ENCODE measurements at regions not wholly inside any gene's neighbourhood (a gene's known extent, or its start where the extent isn't known, plus 50 kb on each side); places are given as distances from the start of the nearest gene placed in this dataset.

DNA sequence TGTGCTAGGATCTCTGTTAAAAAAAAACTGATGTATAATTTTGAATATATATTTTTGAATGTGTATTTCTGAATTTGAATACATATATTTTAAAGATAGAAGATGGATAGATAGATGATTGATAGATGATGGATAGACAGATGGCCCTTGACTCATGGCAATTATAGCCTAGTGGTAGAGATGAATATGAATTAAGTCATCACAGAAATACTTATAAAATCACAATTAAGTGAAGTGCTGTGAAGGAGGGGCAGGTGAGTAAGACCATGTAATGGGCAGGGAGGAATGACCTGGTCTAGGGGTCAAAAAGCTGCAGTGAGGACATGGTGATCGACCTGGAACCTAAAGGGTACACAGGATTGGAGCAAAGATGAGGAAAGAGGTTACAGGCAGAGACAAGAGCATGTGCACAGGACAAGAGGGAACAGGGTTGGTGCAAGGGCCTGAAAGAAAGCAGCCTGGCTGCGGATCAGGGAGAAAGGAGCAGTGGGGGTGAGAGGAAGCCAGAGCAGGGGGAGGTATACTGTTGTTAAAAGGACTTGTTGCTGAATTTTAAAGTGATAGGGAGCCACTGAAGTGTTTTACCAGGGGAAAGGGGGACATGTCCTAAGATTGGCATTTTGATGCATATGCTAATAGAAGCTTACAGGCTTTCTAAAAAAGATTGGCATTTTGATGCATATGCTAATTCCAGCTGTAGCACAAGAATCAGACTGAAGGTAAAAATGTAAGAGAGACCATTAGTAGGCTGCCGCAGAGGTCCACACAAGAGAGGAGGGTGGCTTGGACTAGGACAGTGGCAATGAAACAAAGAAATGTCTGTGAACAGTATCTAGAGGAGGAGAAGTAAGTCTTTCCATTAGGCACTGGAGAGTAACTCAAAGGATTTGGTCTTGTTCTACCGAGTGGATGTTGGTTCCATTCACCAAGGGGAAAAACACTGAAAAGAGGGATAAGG, 527.8 kb downstream of the AGTPBP1 start:
- Histone ChIP-seq H3K4me2 (replicated peaks; ENCODE audit: extremely low read depth, low read length, poor library complexity, severe bottlenecking) (no peak overlapping the region), H2AFZ (ENCODE audit: insufficient read depth, low read depth, low read length, poor library complexity, severe bottlenecking) (no peak overlapping the region), H3K9me3 (replicated peaks in 1 of 2; ENCODE audit: control insufficient read depth in 1 of 2, insufficient read depth in 1 of 2, low read length in 2 of 2) (no peaks in the 10 kb centered on the region), H3K27me3 (ENCODE audit: control insufficient read depth in 2 of 2, insufficient read depth in 2 of 2, low read length in 2 of 2) (no peaks in the 10 kb centered on the region), H3K4me3 (replicated peaks in 1 of 3; ENCODE audit: low read depth in 2 of 3, low read length in 3 of 3) (no peak overlapping the region), H3K4me1 (ENCODE audit: control insufficient read depth in 1 of 2, insufficient read depth in 2 of 2, low read length in 2 of 2) (no peaks in the 10 kb centered on the region), H3K27ac (ENCODE audit: low read depth in 1 of 2, low read length in 2 of 2) (no peak overlapping the region), H3K9ac (ENCODE audit: insufficient read depth, low read length, poor library complexity, severe bottlenecking) (no peak overlapping the region), H3K79me2 (ENCODE audit: insufficient read depth, low read length) (no peaks in the 10 kb centered on the region), H4K20me1 (ENCODE audit: insufficient read depth, low read length) (no peaks in the 10 kb centered on the region), H3K36me3 (replicated peaks in 1 of 2; ENCODE audit: control insufficient read depth in 1 of 2, insufficient read depth in 2 of 2, low read length in 2 of 2) (no peaks in the 10 kb centered on the region)
- WGBS (ENCODE audit: insufficient coverage), result 83% methylated on average over 4 of the region's 4 CpGs
- Mint-ChIP-seq H3K9me3 (peaks cover 0 to 3% (median 0%) of the 10 kb centered on the region in 7 donors), H3K4me3 (no peak overlapping the region), H3K27me3 (ENCODE audit: low read depth in 3 of 3) (peaks cover 0 to 2% (median 2%) of the 10 kb centered on the region in 3 donors), H3K36me3 (no peaks in the 10 kb centered on the region), H3K27ac (no peak overlapping the region), H3K4me1 (no peaks in the 10 kb centered on the region)
- intact Hi-C loops (cut with micrococcal nuclease), result no loop called here
- TF ChIP-seq, protein P1, sequence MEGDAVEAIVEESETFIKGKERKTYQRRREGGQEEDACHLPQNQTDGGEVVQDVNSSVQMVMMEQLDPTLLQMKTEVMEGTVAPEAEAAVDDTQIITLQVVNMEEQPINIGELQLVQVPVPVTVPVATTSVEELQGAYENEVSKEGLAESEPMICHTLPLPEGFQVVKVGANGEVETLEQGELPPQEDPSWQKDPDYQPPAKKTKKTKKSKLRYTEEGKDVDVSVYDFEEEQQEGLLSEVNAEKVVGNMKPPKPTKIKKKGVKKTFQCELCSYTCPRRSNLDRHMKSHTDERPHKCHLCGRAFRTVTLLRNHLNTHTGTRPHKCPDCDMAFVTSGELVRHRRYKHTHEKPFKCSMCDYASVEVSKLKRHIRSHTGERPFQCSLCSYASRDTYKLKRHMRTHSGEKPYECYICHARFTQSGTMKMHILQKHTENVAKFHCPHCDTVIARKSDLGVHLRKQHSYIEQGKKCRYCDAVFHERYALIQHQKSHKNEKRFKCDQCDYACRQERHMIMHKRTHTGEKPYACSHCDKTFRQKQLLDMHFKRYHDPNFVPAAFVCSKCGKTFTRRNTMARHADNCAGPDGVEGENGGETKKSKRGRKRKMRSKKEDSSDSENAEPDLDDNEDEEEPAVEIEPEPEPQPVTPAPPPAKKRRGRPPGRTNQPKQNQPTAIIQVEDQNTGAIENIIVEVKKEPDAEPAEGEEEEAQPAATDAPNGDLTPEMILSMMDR (IDR thresholded peaks at IDR 0.05), result no peak
- DNase-seq, result no peak

DNA sequence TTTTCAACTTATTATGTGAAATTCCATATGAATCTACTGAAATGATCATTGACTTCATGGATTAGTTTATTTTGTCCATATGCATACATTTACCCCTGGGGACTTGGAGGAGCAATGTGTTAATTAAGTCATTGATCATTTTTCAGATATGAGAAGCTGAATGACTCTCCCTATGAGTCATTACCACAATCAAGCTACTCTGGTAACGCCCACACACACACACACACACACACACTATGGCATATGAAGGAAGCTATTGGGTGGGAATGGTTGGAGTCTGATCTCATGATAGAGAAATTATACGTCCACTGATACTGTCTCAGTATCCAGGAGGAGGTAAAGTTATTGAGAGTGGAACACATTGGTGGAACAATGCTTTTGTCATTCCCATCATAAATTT, 528.9 kb downstream of the AGTPBP1 start:
- H3K4me1 ChIP-seq (ENCODE audit: control insufficient read depth in 1 of 2, insufficient read depth in 2 of 2, low read length in 2 of 2), result no peaks in the 10 kb centered on the region
- H3K9ac ChIP-seq (ENCODE audit: insufficient read depth, low read length, poor library complexity, severe bottlenecking), result no peak overlapping the region
- H2AFZ ChIP-seq (ENCODE audit: insufficient read depth, low read depth, low read length, poor library complexity, severe bottlenecking), result no peak overlapping the region
- Mint-ChIP-seq H3K27me3 (ENCODE audit: low read depth in 3 of 3) (peaks cover 0 to 2% (median 2%) of the 10 kb centered on the region in 3 donors), H3K36me3 (no peaks in the 10 kb centered on the region), H3K9me3 (peaks cover 0 to 3% (median 0%) of the 10 kb centered on the region in 7 donors), H3K4me3 (no peak overlapping the region), H3K4me1 (no peaks in the 10 kb centered on the region), H3K27ac (no peak overlapping the region)
- H3K36me3 ChIP-seq (replicated peaks in 1 of 2; ENCODE audit: control insufficient read depth in 1 of 2, insufficient read depth in 2 of 2, low read length in 2 of 2), result no peaks in the 10 kb centered on the region
- no peaks in the 10 kb centered on the region for H4K20me1 ChIP-seq (ENCODE audit: insufficient read depth, low read length)
- no peaks in the 10 kb centered on the region for H3K27me3 ChIP-seq (ENCODE audit: control insufficient read depth in 2 of 2, insufficient read depth in 2 of 2, low read length in 2 of 2)
- no peak overlapping the region for H3K27ac ChIP-seq (ENCODE audit: low read depth in 1 of 2, low read length in 2 of 2)
- intact Hi-C loops (cut with micrococcal nuclease), result no loop called here
- TF ChIP-seq, protein P1 (IDR thresholded peaks at IDR 0.05), result no peak
- H3K4me2 ChIP-seq (replicated peaks; ENCODE audit: extremely low read depth, low read length, poor library complexity, severe bottlenecking), result no peak overlapping the region
- no peaks in the 10 kb centered on the region for H3K9me3 ChIP-seq (replicated peaks in 1 of 2; ENCODE audit: control insufficient read depth in 1 of 2, insufficient read depth in 1 of 2, low read length in 2 of 2)
- DNase-seq, result no peak
- no CpG with 5 or more reads among the region's 2 CpGs for WGBS (ENCODE audit: insufficient coverage)
- no peak overlapping the region for H3K4me3 ChIP-seq (replicated peaks in 1 of 3; ENCODE audit: low read depth in 2 of 3, low read length in 3 of 3)
- H3K79me2 ChIP-seq (ENCODE audit: insufficient read depth, low read length), result no peaks in the 10 kb centered on the region

Data from CD14-positive monocyte (primary cell).